ENCODE measurements at regions not wholly inside any gene's neighbourhood (a gene's known extent, or its start where the extent isn't known, plus 50 kb on each side); places are given as distances from the start of the nearest gene placed in this dataset.

GRCh38 chr4:130850019-130850524, 1754.1 kb downstream of the C4orf33 start:
- WGBS = 41% methylated on average over 5 of the region's 5 CpGs
- intact Hi-C loops (cut with DNase I) = no loop called here
- Histone ChIP-seq H3K36me3 (no peaks in the 10 kb centered on the region), H3K9me3 (no peaks in the 10 kb centered on the region), H3K4me3 (no peak overlapping the region), H3K27me3 (no peaks in the 10 kb centered on the region), H3K27ac (replicated peaks in 1 of 4) (no peak overlapping the region), H3K4me1 (peaks cover 0 to 14% (median 3%) of the 10 kb centered on the region in 4 donors)
- no peak for DNase-seq (ENCODE audit: extremely low spot score)
- no peak for TF ChIP-seq CTCF (IDR thresholded peaks at IDR 0.05)
- no peak for TF ChIP-seq EP300 (IDR thresholded peaks at IDR 0.05)
- no peak for TF ChIP-seq POLR2A (IDR thresholded peaks at IDR 0.05; ENCODE audit: low read depth)
- no peak for TF ChIP-seq POLR2AphosphoS5 (IDR thresholded peaks at IDR 0.05)

DNA sequence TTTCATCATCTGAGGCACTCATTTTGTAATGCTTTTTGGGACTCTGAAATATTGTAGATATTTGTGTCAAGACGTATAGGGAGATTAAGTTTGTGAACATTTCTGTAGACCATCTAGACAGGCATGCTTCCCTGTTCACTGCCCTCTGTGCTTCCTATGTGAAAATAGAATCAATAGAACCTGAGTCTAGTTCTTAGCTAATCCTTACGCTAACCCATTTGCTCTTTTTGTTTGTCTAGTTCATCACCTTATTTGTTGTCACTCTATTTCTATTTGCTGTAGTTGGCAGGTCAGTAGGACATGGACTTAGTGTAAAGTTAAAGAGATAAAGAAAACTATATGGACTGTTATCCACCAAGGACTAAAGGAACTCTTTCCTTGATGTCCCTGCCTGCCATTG, 1755.2 kb downstream of the C4orf33 start:
- TF ChIP-seq POLR2AphosphoS5 (IDR thresholded peaks at IDR 0.05) (no peak), POLR2A (IDR thresholded peaks at IDR 0.05; ENCODE audit: low read depth) (no peak), CTCF (IDR thresholded peaks at IDR 0.05) (no peak), EP300 (IDR thresholded peaks at IDR 0.05) (no peak)
- Histone ChIP-seq H3K9me3 (no peaks in the 10 kb centered on the region), H3K36me3 (no peaks in the 10 kb centered on the region), H3K27me3 (no peaks in the 10 kb centered on the region), H3K4me3 (no peak overlapping the region), H3K4me1 (peaks cover 0 to 14% (median 3%) of the 10 kb centered on the region in 4 donors), H3K27ac (replicated peaks in 1 of 4) (no peak overlapping the region)
- WGBS = 37% methylated on average over 2 of the region's 2 CpGs
- DNase-seq (ENCODE audit: extremely low spot score) = no peak
- intact Hi-C loops (cut with DNase I) = no loop called here

DNA sequence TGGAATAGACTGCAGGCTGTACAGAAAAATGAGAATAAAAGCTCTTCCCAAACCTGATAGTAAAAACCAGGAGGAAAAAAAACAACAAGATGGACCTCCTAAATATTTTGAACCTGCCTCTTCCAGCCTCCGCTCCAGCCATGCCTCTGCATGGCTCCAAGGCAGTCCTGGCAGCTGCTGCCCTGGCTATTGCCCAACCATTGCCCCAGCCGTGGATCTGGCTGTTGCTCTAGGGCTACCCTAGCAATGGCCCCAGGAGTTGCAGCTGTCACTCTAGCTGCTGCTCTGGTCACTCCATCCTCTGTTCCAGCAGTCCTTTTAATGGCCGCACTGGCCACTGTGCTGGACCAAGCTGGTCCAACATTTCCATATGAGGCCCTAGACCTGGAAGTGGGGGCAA, 1756.0 kb downstream of the C4orf33 start:
- WGBS = 94% methylated on average over 2 of the region's 3 CpGs
- H3K9me3 ChIP-seq = no peaks in the 10 kb centered on the region
- peaks cover 0 to 14% (median 3%) of the 10 kb centered on the region in 4 donors for H3K4me1 ChIP-seq

DNA sequence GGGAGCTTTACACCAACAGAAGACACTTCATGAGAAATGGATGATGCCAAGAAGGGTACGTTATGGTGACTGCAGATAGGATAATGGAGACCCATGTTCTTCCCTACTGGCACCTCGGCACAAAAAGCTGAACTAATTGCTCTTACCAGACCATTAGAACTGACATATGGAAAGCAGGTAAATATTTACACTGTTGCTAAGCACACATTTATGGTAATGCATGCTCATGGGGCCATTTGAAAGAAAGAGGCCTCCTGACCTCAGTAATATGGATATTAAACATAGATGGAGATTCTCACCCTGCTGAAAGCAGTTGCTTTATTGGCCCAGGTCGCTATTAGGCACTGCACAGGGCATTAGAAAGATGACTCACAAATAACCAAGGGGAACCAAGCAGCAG, 1759.6 kb downstream of the C4orf33 start:
- Histone ChIP-seq H3K4me3 (no peak overlapping the region), H3K9me3 (no peaks in the 10 kb centered on the region), H3K27me3 (no peaks in the 10 kb centered on the region), H3K27ac (replicated peaks in 1 of 4) (no peak overlapping the region), H3K4me1 (peaks cover 0 to 2% (median 0%) of the 10 kb centered on the region in 4 donors), H3K36me3 (no peaks in the 10 kb centered on the region)
- DNase-seq (ENCODE audit: extremely low spot score) = no peak
- intact Hi-C loops (cut with DNase I) = no loop called here
- no peak for TF ChIP-seq POLR2AphosphoS5 (IDR thresholded peaks at IDR 0.05)
- TF ChIP-seq CTCF (IDR thresholded peaks at IDR 0.05) = no peak
- no peak for TF ChIP-seq EP300 (IDR thresholded peaks at IDR 0.05)
- TF ChIP-seq POLR2A (IDR thresholded peaks at IDR 0.05; ENCODE audit: low read depth) = no peak
- WGBS = 73% methylated on average over 3 of the region's 3 CpGs

More for the DNA sequence above, 1756.0 kb downstream of the C4orf33 start:
- no peak for DNase-seq (ENCODE audit: extremely low spot score)
- Histone ChIP-seq H3K36me3 (no peaks in the 10 kb centered on the region), H3K4me3 (no peak overlapping the region), H3K27ac (replicated peaks in 1 of 4) (no peak overlapping the region), H3K27me3 (no peaks in the 10 kb centered on the region)
- intact Hi-C loops (cut with DNase I) = no loop called here
- TF ChIP-seq POLR2AphosphoS5 (IDR thresholded peaks at IDR 0.05) (no peak), EP300 (IDR thresholded peaks at IDR 0.05) (no peak), POLR2A (IDR thresholded peaks at IDR 0.05; ENCODE audit: low read depth) (no peak), CTCF (IDR thresholded peaks at IDR 0.05) (no peak)

- intact Hi-C loops (cut with DNase I) = no loop called here
- no peak for DNase-seq (ENCODE audit: extremely low spot score)
- Histone ChIP-seq H3K9me3 (no peaks in the 10 kb centered on the region), H3K4me1 (no peaks in the 10 kb centered on the region), H3K36me3 (no peaks in the 10 kb centered on the region), H3K27me3 (no peaks in the 10 kb centered on the region), H3K27ac (replicated peaks in 1 of 4) (no peak overlapping the region), H3K4me3 (no peak overlapping the region)
- WGBS = 90% methylated on average over 3 of the region's 3 CpGs
- no peak for TF ChIP-seq CTCF (IDR thresholded peaks at IDR 0.05)
These were observed 1764.0 kb downstream of the C4orf33 start for GRCh38 chr4:130859991-130860390.
